Mesenchymal stem cell (in vitro differentiated cells and primary cell): ENCODE measurements at regions not wholly inside any gene's neighbourhood (a gene's known extent, or its start where the extent isn't known, plus 50 kb on each side); places are given as distances from the start of the nearest gene placed in this dataset.
"Not testable (repeated sequence)": the region's sequence is repeated elsewhere in the genome, so short reads cannot be mapped to it uniquely, and the experiment has no call there.

Experiments
- DNase-seq: peaks from one replicate; pipeline ENCODE4 v3.0.0-alpha.2; 2013
- H2AFZ ChIP-seq: one replicate; pipeline ENCODE4 v1.6.1; 2013; ENCODE audit warnings: low read depth, mild to moderate bottlenecking, control low read depth, inconsistent platforms, low read length, moderate library complexity
- H2AK5ac ChIP-seq: 2 replicates; pipeline ENCODE4 v1.6.1; 2013; ENCODE audit warnings: low read length, moderate library complexity, mild to moderate bottlenecking, inconsistent platforms; ENCODE audit not compliant: severe bottlenecking
- H2BK120ac ChIP-seq: one replicate; pipeline ENCODE4 v1.6.1; 2013; ENCODE audit warnings: low read depth, mild to moderate bottlenecking, inconsistent platforms, low read length, moderate library complexity
- H2BK12ac ChIP-seq, 2 experiments: one replicate each; pipeline ENCODE4 v1.6.1; 2013; ENCODE audit warnings: inconsistent platforms in 2 of 2, low read length in 2 of 2, mild to moderate bottlenecking in 2 of 2, moderate library complexity in 2 of 2, control low read depth in 1 of 2
- H2BK15ac ChIP-seq: one replicate; pipeline ENCODE4 v1.6.1; 2013; ENCODE audit warnings: mild to moderate bottlenecking, low read depth, inconsistent platforms; ENCODE audit not compliant: poor library complexity, severe bottlenecking
- H2BK5ac ChIP-seq: 2 replicates; pipeline ENCODE4 v1.6.1; 2013; ENCODE audit warnings: low read depth, mild to moderate bottlenecking, low read length, control low read depth, inconsistent platforms; ENCODE audit not compliant: poor library complexity, severe bottlenecking
- H3K14ac ChIP-seq, 2 experiments: one replicate each; pipeline ENCODE4 v1.6.1; 2013; ENCODE audit warnings: inconsistent platforms in 2 of 2, low read length in 2 of 2, control low read depth in 1 of 2, mild to moderate bottlenecking in 1 of 2, moderate library complexity in 1 of 2
- H3K18ac ChIP-seq, 2 experiments: one replicate each; pipeline ENCODE4 v1.6.1; 2013; ENCODE audit warnings: inconsistent platforms in 2 of 2, low read length in 2 of 2, control low read depth in 1 of 2, low read depth in 1 of 2, mild to moderate bottlenecking in 1 of 2
- H3K23ac ChIP-seq, 2 experiments: one replicate each; pipeline ENCODE4 v1.6.1; 2013; ENCODE audit warnings: inconsistent platforms in 2 of 2, low read length in 2 of 2, mild to moderate bottlenecking in 2 of 2, moderate library complexity in 2 of 2, control low read depth in 1 of 2
- H3K27ac ChIP-seq: 2 replicates; pipeline ENCODE4 v1.5.1; 2013; ENCODE audit warnings: mild to moderate bottlenecking, moderate library complexity, low read length, control low read depth, inconsistent platforms; ENCODE audit not compliant: poor library complexity, severe bottlenecking
- H3K27me3 ChIP-seq, 2 experiments: 2 replicates each; pipeline versions ENCODE4 v1.6.1 to v1.7.0; 2013; ENCODE audit warnings: low read length in 2 of 2, mild to moderate bottlenecking in 2 of 2, moderate library complexity in 2 of 2, control low read depth in 1 of 2, inconsistent platforms in 1 of 2; ENCODE audit not compliant: control insufficient read depth in 1 of 2, insufficient read depth in 1 of 2
- H3K36me3 ChIP-seq, 2 experiments: 2 replicates each; pipeline versions ENCODE4 v1.6.1 to v1.7.0; 2013; ENCODE audit warnings: low read length in 2 of 2, control low read depth in 1 of 2, inconsistent platforms in 1 of 2, low read depth in 1 of 2, mild to moderate bottlenecking in 1 of 2; ENCODE audit not compliant: insufficient read depth in 2 of 2, control insufficient read depth in 1 of 2
- H3K4ac ChIP-seq, 2 experiments: one replicate each; pipeline ENCODE4 v1.6.1; 2013; ENCODE audit warnings: inconsistent platforms in 2 of 2, low read length in 2 of 2, mild to moderate bottlenecking in 2 of 2, moderate library complexity in 2 of 2, control low read depth in 1 of 2, low read depth in 1 of 2
- H3K4me1 ChIP-seq: 2 replicates; pipeline ENCODE4 v1.6.1; 2013; ENCODE audit warnings: low read depth, low read length, control low read depth; ENCODE audit not compliant: control insufficient read depth, insufficient read depth
- H3K4me2 ChIP-seq: 2 replicates; pipeline ENCODE4 v1.6.1; 2013; ENCODE audit warnings: low read length, mild to moderate bottlenecking, inconsistent platforms; ENCODE audit not compliant: poor library complexity, severe bottlenecking
- H3K4me3 ChIP-seq, 2 experiments: 2 replicates each; pipeline versions ENCODE4 v1.5.1 to v1.7.0; 2013; ENCODE audit warnings: low read length in 2 of 2, mild to moderate bottlenecking in 2 of 2, control low read depth in 1 of 2, low read depth in 1 of 2; ENCODE audit not compliant: insufficient read depth in 1 of 2
- H3K79me1 ChIP-seq: replicated peaks from 2 replicates; pipeline ENCODE4 v1.6.1; 2013; ENCODE audit warnings: mild to moderate bottlenecking, control low read depth, low read length, inconsistent platforms; ENCODE audit not compliant: poor library complexity, severe bottlenecking
- H3K9ac ChIP-seq: 2 replicates; pipeline ENCODE4 v1.7.0; 2013; ENCODE audit warnings: mild to moderate bottlenecking, low read length, moderate library complexity
- H3K9me3 ChIP-seq: 2 replicates; pipeline ENCODE4 v1.7.0; 2013; ENCODE audit warnings: mild to moderate bottlenecking, low read length; ENCODE audit not compliant: control insufficient read depth
- H4K8ac ChIP-seq: one replicate; pipeline ENCODE4 v1.6.1; 2013; ENCODE audit warnings: inconsistent platforms, mild to moderate bottlenecking, low read length, moderate library complexity
- H4K91ac ChIP-seq: one replicate; pipeline ENCODE4 v1.6.1; 2013; ENCODE audit warnings: mild to moderate bottlenecking, low read length, inconsistent platforms
- WGBS: methylation state at CpG from one replicate; pipeline ENCODE4 v1.1.7; 2013; ENCODE audit warnings: mixed read lengths; 5-methylcytosine and 5-hydroxymethylcytosine counted together

DNA sequence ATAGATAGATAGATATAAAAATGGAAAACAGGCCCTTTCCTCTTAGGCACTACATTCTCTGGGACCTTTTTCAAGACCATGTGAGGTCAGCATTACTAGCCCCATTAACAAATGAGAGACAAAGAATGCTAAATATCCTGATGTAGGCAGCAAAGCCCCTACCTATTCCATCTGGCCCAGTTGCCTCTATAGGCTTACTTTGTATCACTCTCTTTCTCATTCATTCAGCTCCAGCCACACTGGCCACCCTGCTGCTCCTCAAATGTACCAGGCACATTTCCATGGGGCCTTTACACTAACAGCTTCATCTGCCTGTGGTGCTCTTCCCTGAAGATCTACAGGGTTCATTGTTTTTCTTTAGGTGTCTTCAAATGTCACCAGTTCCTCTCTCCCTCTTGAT lies 156.4 kb downstream of the SPDYE17 start:
- not testable (repeated sequence) for DNase-seq, H3K27me3 ChIP-seq, H4K91ac ChIP-seq, H3K9me3 ChIP-seq, H3K27ac ChIP-seq, H3K18ac ChIP-seq, H2BK120ac ChIP-seq, H2AFZ ChIP-seq, H3K14ac ChIP-seq, H3K4ac ChIP-seq, H3K9ac ChIP-seq, H2BK12ac ChIP-seq, H3K79me1 ChIP-seq, H3K36me3 ChIP-seq, H3K4me1 ChIP-seq, H2BK5ac ChIP-seq, H3K4me2 ChIP-seq, H2AK5ac ChIP-seq, H4K8ac ChIP-seq, H3K4me3 ChIP-seq, H2BK15ac ChIP-seq, H3K23ac ChIP-seq

GRCh38 chr7:76870504-76870808 lies 161.7 kb downstream of the SPDYE17 start:
- H3K4me1 ChIP-seq, H3K27ac ChIP-seq, H2AK5ac ChIP-seq, H2BK15ac ChIP-seq, H2AFZ ChIP-seq, DNase-seq, H2BK120ac ChIP-seq, H3K27me3 ChIP-seq, H3K4me2 ChIP-seq, H3K4me3 ChIP-seq, H4K8ac ChIP-seq, H3K9me3 ChIP-seq, H3K36me3 ChIP-seq, H3K23ac ChIP-seq, H3K9ac ChIP-seq, H3K4ac ChIP-seq, H3K14ac ChIP-seq, H4K91ac ChIP-seq, H2BK12ac ChIP-seq, H3K18ac ChIP-seq, H2BK5ac ChIP-seq, H3K79me1 ChIP-seq: not testable (repeated sequence)
- WGBS = no CpG with 5 or more reads among the region's 1 CpG

DNA sequence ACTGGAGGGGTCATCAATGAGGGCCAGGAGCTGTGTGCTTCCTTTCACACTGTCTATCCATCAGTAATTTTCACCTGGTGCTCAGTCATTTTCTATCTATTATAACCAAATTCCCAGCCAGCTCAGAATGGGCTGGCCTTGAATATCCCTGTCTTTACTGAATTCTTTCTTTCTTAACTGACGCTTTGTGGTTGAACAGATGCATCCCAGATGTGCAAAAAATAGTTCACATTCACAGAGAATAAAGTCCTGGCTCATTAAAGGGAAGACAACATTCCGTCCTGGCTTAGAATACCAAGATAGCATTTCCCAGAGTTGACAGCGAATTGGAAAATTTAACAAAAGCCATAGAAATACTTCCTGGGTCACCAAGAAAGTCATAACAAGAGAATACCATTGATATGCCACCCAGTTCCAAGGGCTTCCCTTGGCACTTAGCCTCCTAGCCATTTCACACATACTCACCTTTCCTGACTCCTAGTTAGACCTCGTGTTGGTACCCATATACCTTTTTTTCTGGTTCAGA lies 164.7 kb downstream of the SPDYE17 start:
- H4K8ac ChIP-seq, H3K9ac ChIP-seq, H2AK5ac ChIP-seq, H3K79me1 ChIP-seq, H3K14ac ChIP-seq, H3K23ac ChIP-seq, H2AFZ ChIP-seq, H2BK12ac ChIP-seq, H2BK15ac ChIP-seq, H3K18ac ChIP-seq, H3K27ac ChIP-seq, H3K4ac ChIP-seq, H3K4me2 ChIP-seq, H3K4me3 ChIP-seq, H2BK5ac ChIP-seq, H3K9me3 ChIP-seq, H3K4me1 ChIP-seq, H3K27me3 ChIP-seq, H4K91ac ChIP-seq, H2BK120ac ChIP-seq, DNase-seq, H3K36me3 ChIP-seq: not testable (repeated sequence)
- no CpG with 5 or more reads among the region's 4 CpGs for WGBS

- not testable (repeated sequence) for H3K9ac ChIP-seq, H3K4me2 ChIP-seq, H2AFZ ChIP-seq, H3K36me3 ChIP-seq, H3K4me3 ChIP-seq, H2BK12ac ChIP-seq, H3K18ac ChIP-seq, H2BK5ac ChIP-seq, H3K27me3 ChIP-seq, H3K4ac ChIP-seq, H3K14ac ChIP-seq, H2AK5ac ChIP-seq, H3K23ac ChIP-seq, H4K8ac ChIP-seq, H3K9me3 ChIP-seq, H3K79me1 ChIP-seq, H3K4me1 ChIP-seq, H2BK120ac ChIP-seq, H4K91ac ChIP-seq, H2BK15ac ChIP-seq, H3K27ac ChIP-seq, DNase-seq
- WGBS = no CpG with 5 or more reads among the region's 5 CpGs
Measured at GRCh38 chr7:76863150-76863773, 168.9 kb downstream of the SPDYE17 start.
